ENCODE measurements at regions not wholly inside any gene's neighbourhood (a gene's known extent, or its start where the extent isn't known, plus 50 kb on each side); places are given as distances from the start of the nearest gene placed in this dataset.

- DNase-seq (ENCODE audit: low spot score) (no peak), FAIRE-seq (no peak), ATAC-seq (no peak)
- ChIA-PET CTCF (ENCODE audit: low intra/inter-chr PET ratio, low total read pairs) (no interaction called here), POLR2A (no interaction called here)
- WGBS (ENCODE audit: low lambda C conversion rate), result 6% methylated on average over 3 of the region's 3 CpGs
- no TSS peak for BruUV-seq (replicated peaks)
- Histone ChIP-seq H3K4me2 (ENCODE audit: low read depth, low read length) (no peak overlapping the region), H3K27ac (ENCODE audit: extremely low read length, insufficient read depth, low read length) (no peak overlapping the region), H3K9ac (ENCODE audit: insufficient read depth, low read depth, low read length) (no peak overlapping the region), H3K79me2 (ENCODE audit: insufficient read depth, low read length) (no peaks in the 10 kb centered on the region), H3K4me3 (replicated peaks in 1 of 3; ENCODE audit: insufficient read depth in 1 of 3, low read depth in 2 of 3, low read length in 3 of 3) (no peak overlapping the region), H3K27me3 (ENCODE audit: control insufficient read depth in 1 of 2, insufficient read depth in 2 of 2, low read length in 2 of 2) (no peaks in the 10 kb centered on the region), H3K36me3 (replicated peaks in 1 of 2; ENCODE audit: control insufficient read depth in 1 of 2, insufficient read depth in 2 of 2, low read length in 2 of 2) (no peaks in the 10 kb centered on the region), H3K4me1 (ENCODE audit: insufficient read depth, low read length) (no peaks in the 10 kb centered on the region), H3K9me3 (ENCODE audit: low read length) (no peaks in the 10 kb centered on the region), H2AFZ (ENCODE audit: low read length) (no peak overlapping the region), H4K20me1 (ENCODE audit: insufficient read depth, low read length) (no peaks in the 10 kb centered on the region)
- TF ChIP-seq IKZF4 (CRISPR knock-in tag; IDR thresholded peaks at IDR 0.05; ENCODE audit: borderline replicate concordance, low read depth, not compliant biosample characterization), result no peak
- TF ChIP-seq LCORL (IDR thresholded peaks at IDR 0.05), result no peak
- no peak for TF ChIP-seq LCORL (CRISPR knock-in tag; IDR thresholded peaks at IDR 0.05)
- no peak for TF ChIP-seq ZKSCAN5 (CRISPR knock-in tag; IDR thresholded peaks at IDR 0.05)
- no peak for TF ChIP-seq ZNF543 (CRISPR knock-in tag; IDR thresholded peaks at IDR 0.05)
- no peak for TF ChIP-seq ZNF124 (CRISPR knock-in tag; IDR thresholded peaks at IDR 0.05)
- in situ Hi-C loops (cut with HindIII; ENCODE audit: extremely low pct_ligation_motif_present, low pct_unique_long_range_greater_than_20kb), result no loop called here
- intact Hi-C loops (cut with micrococcal nuclease; ENCODE audit: unreplicated experiment), result no loop called here
Observed at GRCh38 chr6:119960036-119960435, 610.5 kb upstream of the MAN1A1 start.

GRCh38 chr6:119957195-119957594 lies 607.6 kb upstream of the MAN1A1 start:
- H3K27me3 ChIP-seq (ENCODE audit: control insufficient read depth in 1 of 2, insufficient read depth in 2 of 2, low read length in 2 of 2), result no peaks in the 10 kb centered on the region
- no TSS peak for BruUV-seq (replicated peaks)
- H3K4me2 ChIP-seq (ENCODE audit: low read depth, low read length), result no peak overlapping the region
- H3K4me1 ChIP-seq (ENCODE audit: insufficient read depth, low read length), result no peaks in the 10 kb centered on the region
- H3K79me2 ChIP-seq (ENCODE audit: insufficient read depth, low read length), result no peaks in the 10 kb centered on the region
- DNase-seq (ENCODE audit: low spot score) (no peak), FAIRE-seq (no peak), ATAC-seq (no peak)
- H3K9ac ChIP-seq (ENCODE audit: insufficient read depth, low read depth, low read length), result no peak overlapping the region
- intact Hi-C loops (cut with micrococcal nuclease; ENCODE audit: unreplicated experiment), result no loop called here
- no peak for TF ChIP-seq ZNF142 (CRISPR knock-in tag; IDR thresholded peaks at IDR 0.05)
- no peak for TF ChIP-seq RFX1 (IDR thresholded peaks at IDR 0.05)
- TF ChIP-seq ATF3 (CRISPR knock-in tag; IDR thresholded peaks at IDR 0.05), result no peak
- no peak for TF ChIP-seq ZMAT3 (CRISPR knock-in tag; conservative IDR thresholded peaks at IDR 0.05)
- TF ChIP-seq TRAFD1 (CRISPR knock-in tag; IDR thresholded peaks at IDR 0.05; ENCODE audit: borderline replicate concordance), result no peak
- CTCF ChIA-PET (ENCODE audit: low intra/inter-chr PET ratio, low total read pairs), result no interaction called here
- no peak overlapping the region for H2AFZ ChIP-seq (ENCODE audit: low read length)
- H3K9me3 ChIP-seq (ENCODE audit: low read length), result no peaks in the 10 kb centered on the region
- no peaks in the 10 kb centered on the region for H3K36me3 ChIP-seq (replicated peaks in 1 of 2; ENCODE audit: control insufficient read depth in 1 of 2, insufficient read depth in 2 of 2, low read length in 2 of 2)
- in situ Hi-C loops (cut with HindIII; ENCODE audit: extremely low pct_ligation_motif_present, low pct_unique_long_range_greater_than_20kb), result no loop called here
- H3K27ac ChIP-seq (ENCODE audit: extremely low read length, insufficient read depth, low read length), result no peak overlapping the region
- 2% methylated on average over 3 of the region's 3 CpGs for WGBS (ENCODE audit: low lambda C conversion rate)
- no peak overlapping the region for H3K4me3 ChIP-seq (replicated peaks in 1 of 3; ENCODE audit: insufficient read depth in 1 of 3, low read depth in 2 of 3, low read length in 3 of 3)
- H4K20me1 ChIP-seq (ENCODE audit: insufficient read depth, low read length), result no peaks in the 10 kb centered on the region
- POLR2A ChIA-PET, result no interaction called here
